HL-60 (cell line): ENCODE measurements at regions not wholly inside any gene's neighbourhood (a gene's known extent, or its start where the extent isn't known, plus 50 kb on each side); places are given as distances from the start of the nearest gene placed in this dataset.

ENCODE experiments used
- DNase-seq, 2 experiments: peaks; one replicate each; pipeline ENCODE4 v3.0.0-alpha.2; 2010 to 2020; ENCODE audit warnings: low read depth in 1 of 2, low spot score in 1 of 2
- H3K27ac ChIP-seq: fragments of 250-450 bp; sonication (Bioruptor Pico); replicated peaks from 2 replicates; pipeline ENCODE4 v1.5.1; 2020; ENCODE audit warnings: mild to moderate bottlenecking, moderate library complexity
- H3K27me3 ChIP-seq: fragments of 250-450 bp; sonication (Bioruptor Pico); 2 replicates; pipeline ENCODE4 v1.5.1; 2021; ENCODE audit warnings: mild to moderate bottlenecking, moderate library complexity; ENCODE audit not compliant: insufficient read depth, poor library complexity, severe bottlenecking
- H3K4me3 ChIP-seq: replicated peaks from 2 replicates; pipeline ENCODE4 v1.5.1; 2011; ENCODE audit warnings: mild to moderate bottlenecking, control low read depth, low read length; ENCODE audit not compliant: insufficient read depth
- CTCF ChIP-seq: IDR thresholded peaks from one replicate; pipeline ENCODE4 v1.5.1; 2011; ENCODE audit warnings: low read length, control low read depth, inconsistent platforms; ENCODE audit not compliant: insufficient read depth
- GABPA ChIP-seq: IDR thresholded peaks from 2 replicates; pipeline ENCODE4 v1.6.1; 2012; ENCODE audit warnings: low read depth
- POLR2AphosphoS5 ChIP-seq: IDR thresholded peaks from 2 replicates; pipeline ENCODE4 v1.6.1; 2012; ENCODE audit warnings: low read depth
- REST ChIP-seq: IDR thresholded peaks from 2 replicates; pipeline ENCODE4 v1.6.1; 2012; ENCODE audit warnings: low read depth; ENCODE audit not compliant: insufficient replicate concordance
- SPI1 ChIP-seq: IDR thresholded peaks from 2 replicates; pipeline ENCODE4 v1.6.1; 2012; ENCODE audit warnings: low read depth, mild to moderate bottlenecking, borderline replicate concordance

GRCh38 chr12:95415451-95415850 is 58.5 kb upstream of the METAP2 start:
- Histone ChIP-seq H3K27ac (no peak overlapping the region), H3K27me3 (no peaks in the 10 kb centered on the region), H3K4me3 (no peak overlapping the region)
- no peak for DNase-seq
- no peak for TF ChIP-seq REST
- TF ChIP-seq SPI1 = peak; percentile 52; the same call in 1 of the 2 replicates

GRCh38 chr12:95416111-95416636 is 57.8 kb upstream of the METAP2 start:
- Histone ChIP-seq H3K27ac (no peak overlapping the region), H3K27me3 (no peaks in the 10 kb centered on the region), H3K4me3 (no peak overlapping the region)
- DNase-seq = no peak
- TF ChIP-seq SPI1 (no peak), REST (no peak), CTCF (no peak), POLR2AphosphoS5 (no peak), GABPA (no peak)

GRCh38 chr12:95417372-95417771 is 56.6 kb upstream of the METAP2 start:
- H3K27me3 ChIP-seq = no peaks in the 10 kb centered on the region
- no peak overlapping the region for H3K4me3 ChIP-seq
- DNase-seq = no peak
- H3K27ac ChIP-seq = no peak overlapping the region
- TF ChIP-seq SPI1 = no peak
- no peak for TF ChIP-seq CTCF
- TF ChIP-seq REST = no peak

- H3K27ac ChIP-seq = no peak overlapping the region
- no peak overlapping the region for H3K4me3 ChIP-seq
- no peak for TF ChIP-seq CTCF
- DNase-seq = no peak
- H3K27me3 ChIP-seq = no peaks in the 10 kb centered on the region
Measured at GRCh38 chr12:95418142-95418541, 55.8 kb upstream of the METAP2 start.
